IMR-90 (cell line): ENCODE measurements at regions not wholly inside any gene's neighbourhood (a gene's known extent, or its start where the extent isn't known, plus 50 kb on each side); places are given as distances from the start of the nearest gene placed in this dataset.

ENCODE experiments used
- ATAC-seq: fragments of 200-7000 bp; cut with Tn5 transposase; 2 replicates; pipeline ENCODE4 v1.9.1; 2020; ENCODE audit warnings: low read depth, mild to moderate bottlenecking, moderate library complexity
- BruUV-seq: library from RNA; stranded (reverse); fragments of 400-500 nt; replicated peaks from 2 replicates; lab custom pipeline; 2021; lab: Mats Ljungman, UMichigan
- CTCF ChIA-PET: fragments of 300-600 bp; formaldehyde crosslinking; extraction: SDS; loops from one replicate; lab custom pipeline; 2021; ENCODE audit warnings: antibody characterized with exemption; lab: Yijun Ruan, JAX
- POLR2A ChIA-PET: fragments of 300-600 bp; sonication (Branson Sonifier 250); formaldehyde crosslinking; loops from one replicate; lab custom pipeline; 2022; ENCODE audit warnings: antibody characterized with exemption; ENCODE audit not compliant: unreplicated experiment; lab: Charles Lee
- DNase-seq: peaks from one replicate; pipeline ENCODE4 v3.0.0; 2013
- H2AFZ ChIP-seq: replicated peaks from 2 replicates; pipeline ENCODE3; 2013; ENCODE audit warnings: low read length, mild to moderate bottlenecking; ENCODE audit not compliant: poor library complexity
- H2AK5ac ChIP-seq: 2 replicates; pipeline ENCODE4 v1.6.1; 2013; ENCODE audit warnings: low read depth, low read length, inconsistent platforms
- H2AK9ac ChIP-seq: replicated peaks from 2 replicates; pipeline ENCODE3; 2013; ENCODE audit warnings: mild to moderate bottlenecking, low read depth, low read length, moderate library complexity; ENCODE audit not compliant: poor library complexity
- H2BK120ac ChIP-seq: 2 replicates; pipeline ENCODE4 v1.6.1; 2013; ENCODE audit warnings: low read depth, low read length, inconsistent platforms
- H2BK15ac ChIP-seq: 3 replicates; pipeline ENCODE4 v1.6.1; 2013; ENCODE audit warnings: low read depth, low read length, inconsistent platforms
- H2BK20ac ChIP-seq: 2 replicates; pipeline ENCODE4 v1.6.1; 2013; ENCODE audit warnings: low read depth, mild to moderate bottlenecking, inconsistent platforms, low read length, moderate library complexity
- H2BK5ac ChIP-seq: 2 replicates; pipeline ENCODE4 v1.6.1; 2013; ENCODE audit warnings: mild to moderate bottlenecking, low read depth, low read length, inconsistent platforms; ENCODE audit not compliant: poor library complexity, severe bottlenecking
- H3K14ac ChIP-seq: replicated peaks from 2 replicates; pipeline ENCODE4 v1.6.1; 2013; ENCODE audit warnings: low read depth, low read length, inconsistent platforms
- H3K18ac ChIP-seq: 2 replicates; pipeline ENCODE4 v1.6.1; 2013; ENCODE audit warnings: low read depth, low read length, control low read depth
- H3K23ac ChIP-seq: 2 replicates; pipeline ENCODE4 v1.6.1; 2013; ENCODE audit warnings: low read depth, low read length, inconsistent platforms
- H3K27ac ChIP-seq: 2 replicates; pipeline ENCODE4 v1.5.1; 2013; ENCODE audit warnings: mild to moderate bottlenecking, control low read depth, low read length; ENCODE audit not compliant: insufficient read depth
- H3K27me3 ChIP-seq: 2 replicates; pipeline ENCODE4 v1.6.1; 2013; ENCODE audit warnings: low read length; ENCODE audit not compliant: control insufficient read depth, insufficient read depth
- H3K36me3 ChIP-seq: 2 replicates; pipeline ENCODE4 v1.6.1; 2013; ENCODE audit warnings: low read length, mixed read lengths; ENCODE audit not compliant: control insufficient read depth, insufficient read depth
- H3K4ac ChIP-seq: 2 replicates; pipeline ENCODE4 v1.6.1; 2013; ENCODE audit warnings: low read depth, low read length, inconsistent platforms
- H3K4me1 ChIP-seq: 2 replicates; pipeline ENCODE4 v1.6.1; 2013; ENCODE audit warnings: low read length, mixed read lengths; ENCODE audit not compliant: control insufficient read depth, insufficient read depth
- H3K4me2 ChIP-seq: 2 replicates; pipeline ENCODE4 v1.6.1; 2013; ENCODE audit warnings: low read depth, mild to moderate bottlenecking, control low read depth, low read length, moderate library complexity
- H3K4me3 ChIP-seq: 2 replicates; pipeline ENCODE4 v1.5.1; 2013; ENCODE audit warnings: low read depth, mild to moderate bottlenecking, control low read depth, low read length, moderate library complexity; ENCODE audit not compliant: insufficient read depth
- H3K56ac ChIP-seq: 2 replicates; pipeline ENCODE4 v1.6.1; 2013; ENCODE audit warnings: low read length, inconsistent platforms; ENCODE audit not compliant: insufficient read depth; ENCODE audit errors: extremely low read depth
- H3K79me1 ChIP-seq, 2 experiments: 2 replicates each; pipeline ENCODE4 v1.6.1; 2013; ENCODE audit warnings: low read length in 2 of 2, inconsistent platforms in 1 of 2, low read depth in 1 of 2
- H3K9ac ChIP-seq: 2 replicates; pipeline ENCODE4 v1.6.1; 2013; ENCODE audit warnings: low read depth, low read length, control low read depth
- H3K9me1 ChIP-seq: 2 replicates; pipeline ENCODE4 v1.6.1; 2013; ENCODE audit warnings: low read length, inconsistent platforms; ENCODE audit not compliant: insufficient read depth
- H3K9me3 ChIP-seq: 2 replicates; pipeline ENCODE4 v1.6.1; 2013; ENCODE audit warnings: low read length; ENCODE audit not compliant: control insufficient read depth, insufficient read depth
- H4K20me1 ChIP-seq: 2 replicates; pipeline ENCODE4 v1.6.1; 2013; ENCODE audit warnings: low read length, inconsistent platforms; ENCODE audit not compliant: insufficient read depth
- H4K5ac ChIP-seq: 2 replicates; pipeline ENCODE4 v1.6.1; 2013; ENCODE audit warnings: mild to moderate bottlenecking, low read depth, low read length, control low read depth
- H4K8ac ChIP-seq, 2 experiments: 2 replicates each; pipeline ENCODE4 v1.6.1; 2013; ENCODE audit warnings: low read depth in 2 of 2, low read length in 2 of 2, control low read depth in 1 of 2, inconsistent platforms in 1 of 2
- H4K91ac ChIP-seq: 2 replicates; pipeline ENCODE4 v1.6.1; 2013; ENCODE audit warnings: low read depth, low read length, inconsistent platforms; ENCODE audit not compliant: insufficient read depth
- BHLHE40 ChIP-seq: fragments of 150-350 bp; IDR thresholded peaks from 2 replicates; pipeline ENCODE4 v1.6.1; 2016; ENCODE audit warnings: mild to moderate bottlenecking, low read depth, low read length
- MAFK ChIP-seq: IDR thresholded peaks from 2 replicates; pipeline ENCODE4 v1.6.1; 2012; ENCODE audit warnings: low read depth, low read length, improper control_type of control experiment
- MAZ ChIP-seq: IDR thresholded peaks from 2 replicates; pipeline ENCODE4 v1.6.1; 2012; ENCODE audit warnings: low read depth, mild to moderate bottlenecking, low read length, improper control_type of control experiment, moderate library complexity, borderline replicate concordance
- NFE2L2 ChIP-seq: fragments of 150-350 bp; IDR thresholded peaks from 2 replicates; pipeline ENCODE4 v1.6.1; 2016; ENCODE audit warnings: low read depth, mild to moderate bottlenecking, low read length
- RAD21 ChIP-seq: IDR thresholded peaks from 2 replicates; pipeline ENCODE4 v1.6.1; 2012; ENCODE audit warnings: low read length, improper control_type of control experiment
- WGBS, 2 experiments: methylation state at CpG; one replicate each; pipeline versions ENCODE4 v1.1.5 to v1.1.7; 2013; ENCODE audit warnings: missing lambda C conversion rate in 2 of 2; ENCODE audit not compliant: insufficient read length in 1 of 2; ENCODE audit errors: extremely low coverage in 2 of 2; 5-methylcytosine and 5-hydroxymethylcytosine counted together
- dilution Hi-C: fragments of 300-500 bp; cut with HindIII; formaldehyde crosslinking; loops from one replicate; pipeline ENCODE4 v1.14.3; 2018; ENCODE audit warnings: low sequenced_read_pairs; ENCODE audit not compliant: unreplicated experiment
- in situ Hi-C: fragments of 300-500 bp; cut with MboI; formaldehyde crosslinking; loops from 3 replicates; pipeline ENCODE4 v1.14.3; 2019; ENCODE audit warnings: low sequenced_read_pairs, inconsistent platforms, mixed read lengths
- intact Hi-C: fragments of 100-400 bp; cut with micrococcal nuclease; formaldehyde crosslinking; loops from 2 replicates; pipeline ENCODE4 v1.10.0; 2022

DNA sequence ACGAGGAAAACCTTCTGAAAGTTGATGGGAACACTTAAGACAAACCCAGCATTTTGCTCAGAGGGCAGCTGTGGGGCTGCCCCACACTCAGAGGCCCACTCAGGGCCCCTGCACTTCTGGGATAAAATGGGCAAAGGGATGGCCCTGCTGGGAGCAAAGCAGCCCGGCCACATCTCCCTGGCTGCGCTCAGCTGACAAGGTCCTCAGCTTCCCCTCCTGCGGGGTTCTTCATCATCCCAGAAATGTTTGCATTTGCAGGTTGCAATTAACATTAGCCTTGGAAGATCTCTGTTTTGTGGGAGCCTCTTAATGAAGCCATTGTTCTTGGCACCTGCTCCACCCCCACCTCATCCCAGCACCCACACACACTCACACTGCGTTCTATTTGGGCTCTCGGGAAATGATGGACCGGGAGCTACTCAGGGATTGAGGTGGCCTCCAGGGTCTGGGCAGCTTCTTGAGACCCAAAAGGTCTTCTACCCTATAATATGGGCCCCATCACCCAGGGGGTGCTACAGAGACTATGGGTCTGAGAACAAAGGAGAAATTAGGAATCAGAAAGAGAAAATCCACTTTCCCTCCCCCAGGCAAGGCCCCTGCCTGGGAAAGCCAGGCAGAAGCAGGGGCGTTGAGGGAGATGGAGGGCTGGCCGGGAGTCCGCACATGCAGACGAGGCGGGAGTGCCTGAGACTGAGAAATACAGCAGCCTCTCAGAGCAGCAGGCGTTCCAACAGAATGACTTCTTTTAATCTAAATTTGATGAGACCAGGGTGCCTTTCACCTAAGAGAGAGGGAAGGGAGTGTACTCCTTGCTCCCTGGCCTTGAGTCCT is 53.7 kb upstream of the RPL38 start:
- no peak overlapping the region for H3K4me3 ChIP-seq
- DNase-seq (no peak), ATAC-seq (no peak)
- H2BK20ac ChIP-seq: no peak overlapping the region
- no peak overlapping the region for H2AK5ac ChIP-seq
- H3K9me1 ChIP-seq: no peaks in the 10 kb centered on the region
- H3K23ac ChIP-seq: no peak overlapping the region
- no peak overlapping the region for H3K9ac ChIP-seq
- no peaks in the 10 kb centered on the region for H3K27me3 ChIP-seq
- H4K8ac ChIP-seq: no peak overlapping the region
- no peak overlapping the region for H2AFZ ChIP-seq
- CTCF ChIA-PET: no interaction called here
- intact Hi-C loops: no loop called here
- BruUV-seq: no TSS peak
- no peak overlapping the region for H2BK5ac ChIP-seq
- H3K18ac ChIP-seq: no peak overlapping the region
- no peaks in the 10 kb centered on the region for H3K36me3 ChIP-seq
- 60% methylated on average over 3 of the region's 13 CpGs; no CpG with 5 or more reads in 1 of the 2 experiments for WGBS, 2 experiments
- no peak overlapping the region for H3K14ac ChIP-seq
- no peaks in the 10 kb centered on the region for H3K79me1 ChIP-seq
- in situ Hi-C loops: no loop called here
- POLR2A ChIA-PET: no interaction called here
- peaks cover 46% of the 10 kb centered on the region for H3K9me3 ChIP-seq
- no peak overlapping the region for H3K4me2 ChIP-seq
- H3K4ac ChIP-seq: no peak overlapping the region
- TF ChIP-seq NFE2L2 (no peak), MAZ (no peak), BHLHE40 (no peak), RAD21 (no peak), MAFK (no peak)
- no peaks in the 10 kb centered on the region for H3K4me1 ChIP-seq
- H2AK9ac ChIP-seq: no peak overlapping the region
- no peak overlapping the region for H4K5ac ChIP-seq
- no peak overlapping the region for H2BK120ac ChIP-seq
- dilution Hi-C loops: no loop called here
- no peak overlapping the region for H3K27ac ChIP-seq
- H3K56ac ChIP-seq: no peak overlapping the region
- H4K20me1 ChIP-seq: no peaks in the 10 kb centered on the region
- no peak overlapping the region for H2BK15ac ChIP-seq
- no peak overlapping the region for H4K91ac ChIP-seq
